Endothelial cell of umbilical vein (primary cell): ENCODE measurements at regions not wholly inside any gene's neighbourhood (a gene's known extent, or its start where the extent isn't known, plus 50 kb on each side); places are given as distances from the start of the nearest gene placed in this dataset.

ENCODE experiments used
- BruUV-seq: library from RNA; stranded (reverse); fragments of 400-500 nt; replicated peaks from 2 replicates; lab custom pipeline; 2021; lab: Mats Ljungman, UMichigan
- CTCF ChIA-PET: fragments of 300-600, 350-600 bp; sonication (Branson Sonifier 250); formaldehyde crosslinking; loops from one replicate; lab custom pipeline; 2021; ENCODE audit warnings: antibody characterized with exemption, inconsistent platforms; lab: Charles Lee
- POLR2A ChIA-PET: fragments of 300-600, 350-600 bp; sonication (Branson Sonifier 250); formaldehyde crosslinking; loops from one replicate; lab custom pipeline; 2021; ENCODE audit warnings: antibody characterized with exemption, inconsistent platforms; lab: Charles Lee
- DNase-seq: peaks from one replicate; pipeline ENCODE4 v3.0.0-alpha.2; 2011; ENCODE audit warnings: low read depth, low spot score
- FAIRE-seq: peaks from 2 replicates; lab custom pipeline; 2011; peaks lifted over from hg19 to GRCh38; lab: Jason Lieb, UNC
- H2AFZ ChIP-seq: 2 replicates; pipeline ENCODE4 v1.6.0; 2012; ENCODE audit warnings: low read depth, low read length, control low read depth, inconsistent platforms
- H3K27ac ChIP-seq: 2 replicates; pipeline ENCODE4 v1.5.1; 2011; ENCODE audit warnings: low read depth, mild to moderate bottlenecking, control low read depth, low read length, moderate library complexity; ENCODE audit not compliant: insufficient read depth
- H3K27me3 ChIP-seq, 2 experiments: 2 replicates each; pipeline versions ENCODE4 v1.6.0 to v1.6.1; 2011; ENCODE audit warnings: low read length in 2 of 2, mixed read lengths in 1 of 2; ENCODE audit not compliant: control insufficient read depth in 2 of 2, insufficient read depth in 2 of 2
- H3K36me3 ChIP-seq, 2 experiments: 2 replicates in 1 of 2; 3 replicates in 1 of 2; pipeline ENCODE4 v1.5.1; 2011; ENCODE audit warnings: low read length in 2 of 2, mild to moderate bottlenecking in 1 of 2, moderate library complexity in 1 of 2; ENCODE audit not compliant: control insufficient read depth in 2 of 2, insufficient read depth in 2 of 2; ENCODE audit errors: extremely low read depth in 1 of 2
- H3K4me1 ChIP-seq: 3 replicates; pipeline ENCODE4 v1.5.1; 2011; ENCODE audit warnings: mild to moderate bottlenecking, low read length; ENCODE audit not compliant: control insufficient read depth, insufficient read depth; ENCODE audit errors: extremely low read depth
- H3K4me2 ChIP-seq: 2 replicates; pipeline ENCODE4 v1.6.1; 2011; ENCODE audit warnings: low read length, control low read depth, mixed read lengths; ENCODE audit not compliant: insufficient read depth
- H3K4me3 ChIP-seq, 3 experiments: fragments of 200-600 bp in 1 of 3; sonication (generic), shearing (Covaris generic) in 1 of 3; replicated peaks in 1 of 3; 2 replicates each; pipeline ENCODE4 v1.5.1; 2011 to 2016; ENCODE audit warnings: control low read depth in 3 of 3, low read length in 3 of 3, mild to moderate bottlenecking in 2 of 3, inconsistent platforms in 1 of 3, low read depth in 1 of 3, moderate library complexity in 1 of 3; ENCODE audit not compliant: insufficient read depth in 1 of 3
- H3K79me2 ChIP-seq: 2 replicates; pipeline ENCODE4 v1.6.0; 2012; ENCODE audit warnings: low read length, inconsistent platforms; ENCODE audit not compliant: control insufficient read depth, insufficient read depth
- H3K9ac ChIP-seq: replicated peaks from 2 replicates; pipeline ENCODE3; 2011; ENCODE audit warnings: low read length, control low read depth; ENCODE audit not compliant: insufficient read depth; ENCODE audit errors: extremely low read depth
- H3K9me1 ChIP-seq: replicated peaks from 3 replicates; pipeline ENCODE4 v1.6.0; 2011; ENCODE audit warnings: mild to moderate bottlenecking, low read length; ENCODE audit not compliant: control insufficient read depth, insufficient read depth; ENCODE audit errors: extremely low read depth
- H3K9me3 ChIP-seq: replicated peaks from 2 replicates; pipeline ENCODE4 v1.5.1; 2012; ENCODE audit warnings: low read length, inconsistent platforms; ENCODE audit not compliant: control insufficient read depth, insufficient read depth
- H4K20me1 ChIP-seq: replicated peaks from 2 replicates; pipeline ENCODE3; 2011; ENCODE audit warnings: mild to moderate bottlenecking, low read length; ENCODE audit not compliant: control insufficient read depth, insufficient read depth; ENCODE audit errors: extremely low read depth
- CTCF ChIP-seq, 2 donors: IDR thresholded peaks; 1 replicate in 1 of 2; 2 replicates in 1 of 2; pipeline ENCODE4 v1.5.1; 2011; ENCODE audit warnings: low read length in 2 of 2, mild to moderate bottlenecking in 2 of 2, moderate library complexity in 2 of 2, control low read depth in 1 of 2, inconsistent platforms in 1 of 2, low read depth in 1 of 2; ENCODE audit not compliant: insufficient read depth in 1 of 2; ENCODE audit errors: extremely low read depth in 1 of 2
- EZH2 ChIP-seq: IDR thresholded peaks from 2 replicates; pipeline ENCODE4 v1.6.1; 2012; ENCODE audit warnings: borderline replicate concordance, low read depth, mild to moderate bottlenecking, moderate library complexity, low read length, inconsistent platforms; ENCODE audit not compliant: severe bottlenecking
- FOS ChIP-seq: IDR thresholded peaks from 2 replicates; pipeline ENCODE4 v1.6.1; 2011; ENCODE audit warnings: mild to moderate bottlenecking, low read length, moderate library complexity, borderline replicate concordance; ENCODE audit not compliant: insufficient read depth
- GATA2 ChIP-seq: IDR thresholded peaks from 2 replicates; pipeline ENCODE4 v1.7.0; 2011; ENCODE audit warnings: low read depth, mild to moderate bottlenecking, moderate library complexity, mixed read lengths, low read length; ENCODE audit not compliant: insufficient read length, insufficient read depth
- JUN ChIP-seq: IDR thresholded peaks from 2 replicates; pipeline ENCODE4 v1.6.1; 2011; ENCODE audit warnings: borderline replicate concordance, low read depth; ENCODE audit not compliant: insufficient read length, insufficient read depth
- MAX ChIP-seq: IDR thresholded peaks from 2 replicates; pipeline ENCODE4 v1.6.1; 2011; ENCODE audit not compliant: insufficient read depth, insufficient read length
- MYC ChIP-seq: IDR thresholded peaks from one replicate; pipeline ENCODE4 v1.6.1; 2011; ENCODE audit warnings: mild to moderate bottlenecking, low read depth, low read length
- POLR2A ChIP-seq: IDR thresholded peaks from 2 replicates; pipeline ENCODE4 v1.6.1; 2012; ENCODE audit warnings: low read depth, mild to moderate bottlenecking, control low read depth, low read length
- POLR2AphosphoS5 ChIP-seq: IDR thresholded peaks from 2 replicates; pipeline ENCODE4 v1.6.1; 2012; ENCODE audit warnings: low read depth, mild to moderate bottlenecking, control low read depth, low read length, moderate library complexity; ENCODE audit not compliant: insufficient read depth
- dilution Hi-C: fragments of 300-500 bp; cut with MboI; formaldehyde crosslinking; loops from one replicate; pipeline ENCODE4 v1.15.0; 2019; ENCODE audit warnings: low sequenced_read_pairs; ENCODE audit not compliant: extremely low pct_ligation_motif_present
- intact Hi-C: fragments of 100-400 bp; cut with micrococcal nuclease; formaldehyde crosslinking; loops from one replicate; pipeline ENCODE4 v1.10.0; 2022

GRCh38 chr7:4523219-4523618 lies 158.9 kb upstream of the FOXK1 start:
- intact Hi-C loops (no loop called here), dilution Hi-C loops (no loop called here)
- ChIA-PET POLR2A (no interaction called here), CTCF (no interaction called here)
- no peak overlapping the region for H3K4me2 ChIP-seq
- FAIRE-seq (no peak), DNase-seq (no peak)
- H3K4me1 ChIP-seq, result no peaks in the 10 kb centered on the region
- no peaks in the 10 kb centered on the region for H3K9me3 ChIP-seq
- TF ChIP-seq EZH2 (no peak), POLR2AphosphoS5 (no peak), CTCF (IDR thresholded peaks at IDR 0.05; ENCODE audit: extremely low read depth in 1 of 2, insufficient read depth in 1 of 2, low read depth in 1 of 2, low read length in 2 of 2) (no peak), MAX (no peak), POLR2A (no peak), FOS (no peak), JUN (no peak), GATA2 (no peak), MYC (no peak)
- no peak overlapping the region for H3K27ac ChIP-seq
- no peak overlapping the region for H2AFZ ChIP-seq
- BruUV-seq, result no TSS peak
- H3K36me3 ChIP-seq, result no peaks in the 10 kb centered on the region
- no peak overlapping the region for H3K4me3 ChIP-seq
- no peaks in the 10 kb centered on the region for H3K27me3 ChIP-seq
- no peaks in the 10 kb centered on the region for H3K9me1 ChIP-seq
- H4K20me1 ChIP-seq, result no peaks in the 10 kb centered on the region
- H3K9ac ChIP-seq, result no peak overlapping the region
- H3K79me2 ChIP-seq, result no peaks in the 10 kb centered on the region
